Activated naive CD4-positive, alpha-beta T cell treated with Interleukin-2 at 50 U/mL for 16 hours (primary cell): ENCODE measurements at regions not wholly inside any gene's neighbourhood (a gene's known extent, or its start where the extent isn't known, plus 50 kb on each side); places are given as distances from the start of the nearest gene placed in this dataset.

Experiments used
- DNase-seq: peaks from one replicate; pipeline ENCODE4 v3.0.0-alpha.2; 2020

DNA sequence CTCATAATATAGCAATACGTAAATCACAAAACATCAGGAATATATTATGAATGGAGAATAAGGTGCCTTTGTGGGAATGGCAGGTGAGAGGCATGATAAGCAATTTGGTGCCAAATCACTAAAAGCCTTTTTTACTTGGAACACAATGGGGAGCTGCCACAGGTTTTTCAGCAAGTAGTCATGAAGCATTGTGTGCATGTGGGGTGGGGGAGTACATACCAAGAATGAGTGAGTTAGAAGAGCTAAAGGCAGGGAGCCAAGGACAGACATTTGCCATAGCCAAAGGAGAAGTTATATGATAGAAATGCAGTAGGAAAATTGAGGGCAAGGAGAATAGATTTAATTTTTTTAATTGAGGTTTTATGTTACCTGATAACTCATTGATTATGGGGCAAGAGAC, 445.0 kb upstream of the SMC2 start:
- no peak for DNase-seq

DNA sequence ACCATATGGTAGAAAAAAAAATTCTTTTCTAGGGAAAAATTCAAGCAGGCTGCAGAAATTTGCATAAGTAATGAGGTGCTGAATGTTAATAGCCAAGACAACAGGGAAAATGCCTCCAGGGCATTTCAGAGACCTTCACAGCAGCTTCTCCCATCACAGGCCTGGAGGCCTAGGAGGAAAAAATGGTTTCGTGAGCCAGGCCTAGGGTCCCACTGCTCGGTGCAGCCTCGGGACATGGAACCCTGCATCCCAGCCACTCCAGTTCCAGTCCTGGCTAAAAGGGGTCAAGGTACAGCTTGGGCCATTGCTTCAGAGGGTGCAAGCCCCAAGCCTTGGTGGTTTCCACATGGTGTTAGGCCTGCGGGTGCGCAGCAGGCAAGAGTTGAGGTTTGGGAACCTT, 436.0 kb upstream of the SMC2 start:
- DNase-seq = no peak

DNA sequence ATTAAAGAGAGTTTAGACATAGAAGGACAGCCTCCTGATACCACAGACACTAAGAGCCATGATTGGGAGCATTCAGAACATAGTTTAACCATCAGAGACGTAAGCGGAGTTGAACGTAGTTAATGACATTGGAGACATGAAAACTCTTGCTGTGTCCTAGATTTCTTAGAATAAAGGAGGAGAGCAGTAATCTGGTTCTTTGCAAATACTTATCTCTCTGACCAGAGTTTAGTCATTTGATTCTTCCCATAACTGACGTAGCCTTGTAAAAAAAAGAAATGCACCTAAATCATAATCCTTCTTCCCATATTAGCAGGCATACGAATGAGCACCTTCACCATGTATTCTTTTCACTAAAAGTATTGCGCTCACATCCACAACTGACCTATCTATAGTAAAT, 433.3 kb upstream of the SMC2 start:
- DNase-seq = no peak

DNA sequence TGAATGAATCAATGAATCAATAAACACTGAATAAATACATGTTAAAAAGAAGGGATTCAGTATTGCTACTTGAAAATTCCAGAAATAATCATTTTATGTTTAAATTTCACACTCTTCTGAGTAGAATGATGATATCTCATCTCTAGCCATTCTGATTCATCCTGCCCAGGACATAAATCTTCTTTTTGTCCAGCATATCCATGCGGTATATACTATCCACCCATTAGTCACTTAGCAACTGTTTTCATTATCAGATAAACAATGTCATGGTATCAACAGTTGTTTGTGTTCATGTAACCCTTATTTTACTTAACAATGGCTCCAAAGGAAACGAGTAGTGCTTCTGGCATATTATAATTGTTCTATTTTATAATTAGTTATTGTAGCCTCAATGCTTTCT, 432.4 kb upstream of the SMC2 start:
- no peak for DNase-seq

DNA sequence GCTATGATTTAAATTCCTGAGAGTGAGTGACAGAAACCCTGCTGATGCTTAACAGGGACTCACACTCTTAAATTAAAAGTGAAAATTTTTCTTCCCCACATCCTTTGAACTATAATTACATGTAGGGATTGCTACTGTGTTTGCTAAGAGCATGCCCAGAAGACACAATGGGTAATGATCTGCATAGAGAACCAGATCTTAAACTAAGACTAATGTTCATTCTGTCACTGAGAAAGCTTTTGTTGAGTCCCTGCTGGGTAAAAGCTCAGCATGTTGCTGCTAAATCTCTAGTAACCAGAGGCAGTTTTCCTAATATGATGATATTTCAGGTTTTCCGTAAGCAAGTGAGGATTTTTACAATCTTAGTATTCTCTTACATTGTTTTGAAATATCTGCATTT, 424.8 kb upstream of the SMC2 start:
- DNase-seq = no peak

DNA sequence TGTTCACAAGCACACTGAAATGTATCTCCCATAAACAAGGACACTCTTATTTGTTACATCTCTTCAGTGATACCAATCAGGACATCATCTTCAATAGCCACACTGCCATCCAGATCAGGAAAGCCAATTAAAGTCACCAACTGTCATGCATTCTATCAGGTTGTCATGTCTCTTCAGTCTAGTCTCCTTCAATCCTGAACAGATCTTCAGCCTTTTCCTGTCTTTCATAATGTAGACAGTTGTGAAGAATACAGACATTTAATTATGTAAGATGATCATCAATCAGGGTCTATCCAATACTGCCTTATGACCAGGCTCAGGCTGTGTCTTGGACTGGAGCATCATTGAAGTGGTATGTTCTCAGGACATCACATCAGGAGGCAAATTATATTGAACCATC, 419.8 kb upstream of the SMC2 start:
- no peak for DNase-seq

DNA sequence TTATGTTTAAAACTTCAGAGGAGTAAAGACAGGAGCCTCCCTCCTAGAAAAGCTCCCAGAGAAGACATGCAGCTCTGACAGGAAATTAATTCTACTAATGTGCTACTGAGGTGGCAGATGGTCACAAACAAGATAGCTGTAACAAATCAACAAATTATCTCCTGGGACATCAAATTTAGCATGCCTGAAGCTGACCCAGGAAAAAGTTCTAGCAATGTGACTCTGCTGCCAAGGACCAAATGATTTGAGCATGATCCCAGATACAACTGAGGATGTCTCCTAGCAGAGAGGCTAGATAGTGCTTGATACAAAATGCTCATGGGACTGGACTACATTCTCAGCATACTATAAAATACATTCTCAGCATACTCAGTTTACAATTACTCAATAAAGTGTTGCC, 413.5 kb upstream of the SMC2 start:
- no peak for DNase-seq

DNA sequence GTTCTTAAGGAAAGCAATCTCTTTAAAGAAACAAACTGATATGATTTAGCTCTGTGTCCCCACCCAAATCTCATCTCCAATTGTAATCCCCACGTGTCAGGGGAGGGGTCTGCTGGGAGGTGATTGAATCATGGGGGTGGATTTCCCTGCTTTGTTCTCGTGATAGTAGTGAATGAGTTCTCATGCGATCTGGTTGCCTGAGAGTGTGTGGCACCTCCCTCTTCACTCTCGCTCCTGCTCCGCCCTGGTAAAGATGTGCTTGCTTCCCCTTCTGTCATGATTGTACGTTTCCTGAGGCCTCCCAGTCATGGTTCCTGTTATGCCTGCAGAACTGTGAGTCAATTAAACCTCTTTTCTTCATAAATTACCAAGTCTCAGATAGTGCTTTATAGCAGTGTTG, 412.7 kb upstream of the SMC2 start:
- no peak for DNase-seq

DNA sequence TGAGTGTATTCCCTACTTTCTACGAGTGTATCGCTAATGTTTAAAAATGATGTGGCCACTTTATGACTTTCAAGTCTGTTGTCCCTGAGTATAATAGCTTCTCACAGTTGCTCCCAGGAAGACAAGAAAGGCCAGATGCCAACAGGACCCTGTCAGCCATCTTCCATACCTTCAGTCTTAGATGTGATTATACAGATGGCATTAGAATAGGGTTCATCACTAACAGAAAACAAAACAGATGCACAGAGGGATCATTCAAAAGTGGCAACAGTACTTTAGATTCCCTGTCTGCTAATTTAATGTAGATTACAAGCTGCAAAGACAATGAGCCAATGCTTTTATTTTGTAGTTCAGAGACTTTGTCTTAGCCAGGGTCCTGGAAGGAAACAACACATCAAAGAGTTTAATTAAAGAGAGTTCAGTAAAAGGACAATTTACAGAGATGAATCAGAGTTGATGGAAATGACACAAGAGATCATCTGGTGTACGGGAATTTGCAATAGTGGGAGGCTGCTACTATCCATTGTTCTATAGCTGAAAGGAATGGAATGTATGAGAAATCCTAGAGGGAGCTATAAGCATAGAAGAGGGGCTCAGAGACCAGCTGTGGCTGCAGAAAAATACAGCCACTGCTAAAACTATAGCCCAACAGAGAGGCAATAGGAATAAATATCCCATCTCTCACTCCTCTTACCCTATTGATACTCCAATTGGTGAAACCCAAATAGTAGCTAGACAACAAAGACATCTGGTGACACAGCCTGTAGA, 393.7 kb upstream of the SMC2 start:
- DNase-seq = no peak

DNA sequence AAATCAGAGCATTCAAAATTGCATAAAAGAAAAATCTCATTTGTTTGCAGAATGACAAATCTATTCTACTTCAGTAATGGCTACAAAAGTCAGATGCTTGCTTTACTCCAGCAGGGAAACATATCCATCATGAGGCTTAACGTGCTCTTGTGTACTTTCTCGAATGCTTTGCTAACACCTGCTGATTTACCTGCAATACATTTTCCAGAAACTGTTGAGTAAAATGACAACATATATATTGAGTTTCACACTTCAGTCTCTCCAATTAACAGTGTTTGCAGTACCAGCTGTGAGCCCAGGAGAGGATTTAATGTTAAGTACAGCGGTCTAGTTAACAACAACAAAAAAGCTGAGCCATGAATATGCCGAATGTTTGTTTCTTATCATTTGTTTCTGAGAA, 391.5 kb upstream of the SMC2 start:
- DNase-seq = no peak

DNA sequence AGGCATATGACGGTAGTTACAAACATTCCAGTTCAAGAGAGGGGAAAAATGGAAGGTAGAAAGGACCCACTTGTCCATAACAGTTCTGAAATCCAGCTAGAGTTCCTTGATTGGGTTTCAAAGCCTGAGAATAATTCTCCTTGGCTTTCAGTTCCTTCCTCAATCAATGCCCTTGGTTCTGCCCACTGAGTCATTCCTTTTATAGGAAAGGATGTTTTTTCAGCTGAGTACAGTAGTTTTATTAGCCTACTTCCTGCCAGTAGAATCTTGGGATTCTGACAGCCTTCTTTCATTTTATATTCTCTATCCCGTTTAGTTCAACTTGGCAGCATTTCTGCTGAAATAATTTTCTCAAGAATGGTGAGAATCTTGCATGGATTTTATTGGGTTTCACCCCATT, 386.9 kb upstream of the SMC2 start:
- DNase-seq = no peak

DNA sequence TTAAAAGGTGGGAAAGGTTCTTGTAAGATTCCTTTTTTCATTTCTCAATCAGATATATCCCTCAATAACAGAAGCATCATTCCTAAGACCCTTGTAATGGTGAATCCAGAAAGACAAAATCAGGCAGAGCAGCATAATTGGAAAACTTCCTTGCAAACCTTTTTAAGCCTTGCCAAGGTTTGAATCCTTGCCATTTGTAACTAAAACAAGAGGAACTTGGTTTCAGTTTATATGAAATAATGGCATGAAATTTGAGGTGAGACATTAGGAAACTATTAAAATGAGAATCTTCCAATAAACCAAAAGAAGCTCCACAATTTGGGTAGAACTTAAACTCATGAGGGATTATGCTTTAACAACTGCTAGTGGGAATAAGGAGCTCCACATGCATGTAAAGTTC, 384.7 kb upstream of the SMC2 start:
- no peak for DNase-seq

DNA sequence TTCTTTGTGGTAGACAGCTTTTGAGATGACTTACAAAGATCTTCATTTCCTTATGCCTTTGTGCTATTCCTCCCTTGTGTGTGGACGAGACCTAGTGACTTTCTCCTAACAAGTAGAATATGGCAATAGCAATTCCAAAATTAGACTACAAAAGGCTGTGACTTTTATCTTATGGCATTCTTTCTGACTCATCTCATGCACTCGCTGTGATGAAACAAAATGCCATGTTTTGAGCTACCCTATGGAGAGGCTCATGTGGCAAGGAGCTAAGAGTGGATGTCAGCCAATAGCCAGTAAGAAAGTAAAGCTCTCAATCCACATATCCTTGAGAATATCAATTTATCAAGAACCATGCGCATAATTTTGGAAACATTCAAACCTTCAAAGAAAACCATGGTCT, 380.5 kb upstream of the SMC2 start:
- DNase-seq = no peak

DNA sequence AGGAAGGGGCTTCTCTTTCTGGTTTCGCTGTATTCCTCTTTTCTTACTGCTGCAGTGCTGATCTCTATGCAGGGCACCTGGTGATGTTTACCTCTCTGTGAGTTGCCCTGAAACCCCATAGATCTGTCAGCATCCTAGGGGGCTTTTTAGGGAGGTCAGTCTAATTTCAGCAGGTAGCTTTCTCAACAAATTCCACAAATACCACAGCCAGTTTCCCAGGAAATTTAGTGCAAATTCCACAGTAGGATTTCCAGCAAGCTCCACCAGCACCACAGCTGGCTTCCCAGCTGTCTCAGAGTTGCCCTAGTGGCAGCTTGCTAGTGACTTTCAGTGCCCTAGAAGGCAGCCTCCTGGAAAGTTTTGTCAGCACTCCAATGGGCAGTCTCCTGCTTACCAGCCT, 379.1 kb upstream of the SMC2 start:
- no peak for DNase-seq

DNA sequence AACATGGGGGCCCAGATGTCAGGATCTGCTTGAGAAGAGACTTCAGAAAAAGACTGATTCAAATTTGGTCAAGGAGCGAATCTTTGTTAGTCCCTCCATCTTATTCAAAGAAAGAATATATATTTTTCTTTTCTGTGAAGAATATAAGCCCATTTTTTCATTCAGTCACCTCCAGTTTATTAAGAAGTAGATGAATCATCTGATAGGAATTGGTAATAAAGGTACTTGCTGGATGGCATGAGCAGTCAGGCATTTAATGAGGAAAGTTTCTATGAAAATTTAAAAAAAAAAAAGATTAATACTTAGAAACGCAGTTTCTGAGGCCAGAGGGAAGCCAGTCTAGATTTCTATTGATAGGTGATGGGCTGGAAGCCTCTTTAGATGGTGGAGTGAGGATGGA, 373.1 kb upstream of the SMC2 start:
- no peak for DNase-seq

DNA sequence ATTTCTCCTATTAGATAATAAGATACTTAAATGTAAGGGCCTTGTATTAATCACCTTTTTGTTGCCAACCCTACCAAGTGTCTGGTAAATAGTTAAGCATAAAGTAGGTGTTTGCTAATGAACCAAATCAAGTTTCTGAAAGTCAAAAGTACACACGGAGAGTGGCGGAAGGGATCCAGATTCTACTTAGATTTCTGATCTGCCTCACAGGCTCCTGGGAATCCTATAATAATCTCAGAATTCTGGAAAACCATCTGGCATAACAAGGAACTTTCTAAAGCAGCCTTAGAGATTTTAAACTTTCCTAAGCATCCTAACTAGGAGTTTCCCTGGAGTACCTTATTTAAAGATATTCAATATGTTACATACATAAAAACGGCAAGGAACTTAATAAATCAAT, 363.2 kb upstream of the SMC2 start:
- no peak for DNase-seq

DNA sequence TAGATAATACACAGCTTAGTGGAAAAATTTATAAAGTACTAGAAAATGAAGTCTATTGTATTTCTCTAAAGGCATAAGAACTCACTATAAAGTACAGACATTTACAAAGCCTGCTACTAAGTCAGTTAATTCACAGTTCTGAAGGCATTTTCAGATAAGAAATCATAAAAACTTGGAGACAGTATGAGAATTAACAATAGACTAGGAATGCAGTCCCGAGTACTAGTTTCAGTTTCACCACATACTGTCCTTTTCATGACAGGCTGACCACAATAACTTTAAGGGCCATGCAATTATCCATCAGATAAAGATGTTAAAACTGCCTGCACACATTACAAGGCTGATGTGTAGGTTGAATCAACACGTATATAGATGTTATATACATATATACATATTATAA, 362.6 kb upstream of the SMC2 start:
- no peak for DNase-seq

DNA sequence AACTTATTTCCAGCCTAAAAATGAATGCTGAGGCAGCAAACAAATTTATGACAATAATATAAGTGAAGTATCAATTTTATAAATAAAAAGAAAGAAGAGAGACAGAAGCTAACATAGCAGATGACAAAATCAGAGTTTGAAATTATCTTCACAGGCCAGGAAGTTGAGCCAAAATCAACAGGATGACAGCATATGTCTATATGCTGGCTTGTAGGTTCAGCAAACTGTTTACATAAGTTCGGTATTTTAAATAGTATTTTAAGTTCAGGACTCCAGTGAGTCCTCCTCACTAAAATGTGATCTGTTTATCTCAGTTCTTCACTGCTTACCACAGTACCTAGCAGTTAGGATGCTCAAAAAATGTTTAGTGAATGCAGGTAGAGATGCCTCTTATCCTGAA, 359.6 kb upstream of the SMC2 start:
- DNase-seq = no peak

DNA sequence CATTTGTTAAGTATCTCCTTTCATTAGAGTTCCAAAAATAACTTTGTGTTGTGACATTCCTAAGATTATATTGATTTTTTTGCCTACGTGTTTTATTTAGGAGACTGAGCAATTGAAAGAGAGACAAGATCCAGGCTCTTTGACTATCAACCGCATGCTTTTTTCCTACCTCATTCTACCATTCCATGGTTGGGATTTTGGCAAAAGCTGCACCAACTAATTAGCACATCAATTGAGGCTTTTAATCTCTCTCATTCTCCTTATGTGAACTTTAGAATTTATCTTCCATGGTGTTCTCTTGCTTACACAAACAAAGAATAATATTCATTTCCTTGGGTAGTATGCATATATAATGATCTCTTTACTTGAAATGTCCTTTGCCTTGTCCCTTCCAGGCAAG, 338.7 kb upstream of the SMC2 start:
- DNase-seq = no peak

DNA sequence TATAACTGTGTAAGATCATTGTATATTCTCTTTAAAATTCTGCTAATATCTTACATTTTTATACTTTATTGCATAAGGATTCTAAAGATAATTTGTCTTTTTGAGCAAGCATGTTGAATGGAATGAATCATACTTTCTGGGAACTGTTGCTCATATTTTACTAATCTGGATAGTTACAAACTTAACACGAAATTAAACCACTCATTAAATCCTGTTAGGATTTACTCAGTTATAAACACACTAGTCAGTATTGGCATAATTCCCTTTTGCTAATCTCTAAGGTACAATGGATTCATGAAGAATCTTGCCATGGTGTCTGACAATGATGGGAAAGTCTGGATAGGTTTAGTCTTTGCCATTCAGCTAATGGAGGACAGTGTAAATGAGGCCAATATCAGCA, 338.1 kb upstream of the SMC2 start:
- no peak for DNase-seq

DNA sequence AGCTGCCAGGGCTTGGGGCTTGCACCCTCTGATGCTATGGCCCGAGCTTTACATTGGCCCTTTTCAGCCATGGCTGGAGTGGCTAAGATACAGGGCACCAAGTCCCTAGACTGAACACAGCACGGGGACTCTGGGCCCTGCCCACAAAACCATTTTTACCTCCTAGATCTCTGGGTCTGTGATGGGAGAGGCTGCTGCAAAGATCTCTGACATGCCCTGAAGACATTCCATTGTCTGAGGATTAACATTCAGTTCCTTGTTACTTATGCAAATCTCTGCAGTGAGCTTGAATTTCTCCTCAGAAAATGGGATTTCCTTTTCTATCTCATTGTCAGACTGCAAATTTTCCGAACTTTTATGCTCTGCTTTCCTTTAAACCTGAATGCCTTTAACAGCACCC, 337.0 kb upstream of the SMC2 start:
- DNase-seq = no peak

DNA sequence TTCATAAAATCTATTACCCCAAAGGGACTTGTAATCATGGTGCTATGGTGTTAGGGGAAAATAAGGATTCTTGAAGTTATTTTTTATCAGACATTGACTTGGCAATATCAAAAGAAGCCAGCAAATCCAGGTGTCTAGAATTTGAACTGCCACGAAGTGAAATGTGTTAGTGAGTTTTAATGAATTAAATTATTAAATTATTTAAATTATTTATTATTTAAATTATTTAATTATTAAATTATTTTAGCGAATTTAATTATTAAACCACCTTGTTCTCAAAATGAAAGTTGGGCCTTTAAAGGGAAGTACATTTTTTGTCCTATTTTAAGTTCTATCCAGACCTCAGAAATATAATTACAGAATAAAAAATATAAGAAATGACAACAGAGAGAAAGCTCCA, 332.6 kb upstream of the SMC2 start:
- no peak for DNase-seq

DNA sequence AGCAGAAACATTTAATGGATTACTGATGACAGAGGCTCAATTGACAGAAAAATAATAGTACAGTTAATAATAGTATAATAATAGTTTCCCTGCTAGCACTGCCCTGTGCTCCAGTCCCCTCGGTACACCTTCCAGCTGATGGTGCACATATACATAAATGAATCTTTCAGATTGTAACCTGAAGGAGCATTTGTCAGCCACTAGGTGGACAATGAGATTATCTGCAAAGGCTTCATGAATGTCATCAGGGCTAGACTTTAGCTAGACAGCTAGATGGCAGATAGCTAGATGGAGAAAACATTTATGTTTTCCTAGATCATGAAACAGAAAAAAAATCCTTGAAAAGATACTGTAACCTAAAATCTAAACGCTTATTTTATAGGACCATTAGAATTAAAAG, 304.4 kb upstream of the SMC2 start:
- DNase-seq = no peak

DNA sequence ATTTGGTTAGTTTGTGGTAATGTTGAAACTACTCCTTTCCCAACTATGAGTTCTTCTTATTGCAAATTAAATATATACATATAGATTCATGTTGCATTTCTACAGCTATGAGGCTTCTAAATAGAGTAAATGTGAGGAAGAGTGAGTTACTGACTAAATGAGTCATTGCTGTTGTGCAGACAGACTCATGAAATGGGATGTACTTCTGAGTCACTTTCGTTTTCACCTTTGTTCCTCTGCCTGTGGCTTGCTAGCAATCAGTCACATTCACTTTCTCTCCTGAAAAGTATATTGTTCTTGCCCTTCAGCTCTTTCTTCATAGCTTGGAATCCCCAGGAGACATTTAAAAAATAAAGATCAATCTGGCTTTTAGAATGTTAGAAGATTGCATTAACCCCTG, 295.5 kb upstream of the SMC2 start:
- no peak for DNase-seq

DNA sequence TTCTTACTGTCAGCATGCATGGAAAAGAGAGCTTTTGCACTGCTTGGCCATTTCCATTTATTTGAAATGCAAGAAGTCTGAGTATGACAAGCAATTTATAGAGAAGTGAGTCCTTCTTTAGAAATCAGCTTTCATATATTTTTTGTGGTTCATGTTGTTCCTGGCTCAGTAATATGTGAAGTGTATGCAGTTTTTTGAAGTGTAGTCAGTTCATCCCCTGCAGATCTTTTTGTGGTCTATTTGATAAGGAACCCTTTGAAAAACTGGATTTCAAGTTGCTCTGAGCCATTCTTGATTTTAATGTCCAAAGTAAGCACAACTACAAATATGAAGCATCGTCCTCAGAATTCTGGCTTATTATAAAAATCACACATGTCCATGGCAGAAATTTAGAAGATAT, 294.1 kb upstream of the SMC2 start:
- no peak for DNase-seq

DNA sequence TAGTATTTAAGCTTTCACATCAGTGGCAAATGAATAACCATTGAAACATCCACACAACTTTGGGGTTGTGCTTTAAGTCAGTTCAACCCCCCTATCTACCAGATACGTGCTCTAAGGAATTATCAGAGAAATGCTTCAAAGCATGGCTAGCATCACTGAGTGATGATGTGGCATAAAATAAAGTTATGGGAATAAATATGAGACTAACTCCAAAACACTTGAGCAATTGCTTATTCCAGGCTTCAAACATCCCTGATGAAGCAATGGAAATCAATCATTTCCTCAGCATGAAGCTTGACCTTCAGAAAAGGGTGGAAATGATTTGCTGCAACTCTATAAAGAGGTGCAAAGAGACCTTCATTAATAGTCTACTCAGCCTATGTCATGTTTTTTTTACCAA, 292.0 kb upstream of the SMC2 start:
- DNase-seq = no peak
